B cell (primary cell): ENCODE measurements at regions not wholly inside any gene's neighbourhood (a gene's known extent, or its start where the extent isn't known, plus 50 kb on each side); places are given as distances from the start of the nearest gene placed in this dataset.

ENCODE experiments used
- ATAC-seq: fragments of 200-7000 bp; cut with Tn5 transposase; one replicate; pipeline ENCODE4 v1.10.0; 2021; ENCODE audit warnings: low read depth, mild to moderate bottlenecking, moderate number of reproducible peaks, moderate library complexity
- CTCF ChIA-PET: fragments of 350-600 bp; sonication (Branson Sonifier 250); formaldehyde crosslinking; loops from one replicate; lab custom pipeline; 2021; ENCODE audit warnings: antibody characterized with exemption, inconsistent platforms; lab: Charles Lee
- POLR2A ChIA-PET: fragments of 350-600 bp; sonication (Branson Sonifier 250); formaldehyde crosslinking; loops from one replicate; lab custom pipeline; 2021; ENCODE audit warnings: antibody characterized with exemption; lab: Charles Lee
- DNase-seq: peaks from one replicate; pipeline ENCODE4 v3.0.0; 2013
- H2AFZ ChIP-seq: 2 replicates; pipeline ENCODE4 v1.6.1; 2012; ENCODE audit warnings: mild to moderate bottlenecking, low read depth, low read length; ENCODE audit not compliant: insufficient read depth, poor library complexity, severe bottlenecking
- H3K27ac ChIP-seq, 2 donors: 1 replicate in 1 of 2; 2 replicates in 1 of 2; pipeline ENCODE4 v1.5.1; 2012 to 2013; ENCODE audit warnings: low read length in 2 of 2, mild to moderate bottlenecking in 2 of 2, moderate library complexity in 1 of 2
- H3K27me3 ChIP-seq, 4 experiments: fragments of 200-600 bp in 1 of 4; sonication (generic) in 1 of 4; replicated peaks in 1 of 4; 1 replicate in 2 of 4; 2 replicates in 2 of 4; pipeline versions ENCODE4 v1.6.1 to v1.7.0; 2013 to 2016; ENCODE audit warnings: low read length in 3 of 4, mild to moderate bottlenecking in 2 of 4, mixed read lengths in 1 of 4, moderate library complexity in 1 of 4; ENCODE audit not compliant: insufficient read depth in 4 of 4, control insufficient read depth in 3 of 4; ENCODE audit errors: control extremely low read depth in 1 of 4
- H3K36me3 ChIP-seq, 2 experiments: replicated peaks in 1 of 2; 1 replicate in 1 of 2; 2 replicates in 1 of 2; pipeline versions ENCODE4 v1.6.1 to v1.7.1; 2013; ENCODE audit warnings: low read length in 1 of 2; ENCODE audit not compliant: insufficient read depth in 2 of 2, control insufficient read depth in 1 of 2; ENCODE audit errors: control extremely low read depth in 1 of 2, extremely low read depth in 1 of 2
- H3K4me1 ChIP-seq, 2 donors: fragments of 200-600 bp in 1 of 2; sonication (generic) in 1 of 2; 1 replicate in 1 of 2; 2 replicates in 1 of 2; pipeline versions ENCODE4 v1.5.1 to v1.6.1; 2013 to 2017; ENCODE audit warnings: low read length in 2 of 2; ENCODE audit not compliant: control insufficient read depth in 2 of 2, insufficient read depth in 2 of 2
- H3K4me2 ChIP-seq: replicated peaks from 2 replicates; pipeline ENCODE3; 2012; ENCODE audit warnings: mild to moderate bottlenecking, low read depth, low read length; ENCODE audit not compliant: poor library complexity, severe bottlenecking
- H3K4me3 ChIP-seq, 5 experiments: fragments of 200-600 bp in 1 of 5; sonication (generic) in 1 of 5; 1 replicate in 3 of 5; 2 replicates in 2 of 5; pipeline versions ENCODE4 v1.5.1 to v1.7.0; 2011 to 2016; ENCODE audit warnings: low read length in 4 of 5, mild to moderate bottlenecking in 4 of 5, low read depth in 2 of 5, control low read depth in 1 of 5, moderate library complexity in 1 of 5; ENCODE audit not compliant: insufficient read depth in 1 of 5; ENCODE audit errors: control extremely low read depth in 1 of 5, extremely low read depth in 1 of 5
- H3K79me2 ChIP-seq: fragments of 200-600 bp; sonication (generic); one replicate; pipeline ENCODE4 v1.6.0; 2016; ENCODE audit warnings: low read length; ENCODE audit not compliant: control insufficient read depth, insufficient read depth
- H3K9ac ChIP-seq: fragments of 200-600 bp; sonication (generic); 2 replicates; pipeline ENCODE4 v1.6.1; 2017; ENCODE audit warnings: mild to moderate bottlenecking, low read length, moderate library complexity
- H3K9me3 ChIP-seq, 3 donors: one replicate each; pipeline versions ENCODE4 v1.6.1 to v1.7.1; 2013; ENCODE audit warnings: low read length in 2 of 3; ENCODE audit not compliant: control insufficient read depth in 2 of 3, insufficient read depth in 1 of 3; ENCODE audit errors: control extremely low read depth in 1 of 3
- H4K20me1 ChIP-seq: 2 replicates; pipeline ENCODE4 v1.6.0; 2012; ENCODE audit warnings: mild to moderate bottlenecking, low read length; ENCODE audit not compliant: insufficient read depth, control insufficient read depth, poor library complexity, severe bottlenecking
- H3K27ac Mint-ChIP-seq: one replicate; pipeline ENCODE4 v1.8.0; 2021; ENCODE audit warnings: mixed read lengths
- H3K27me3 Mint-ChIP-seq: one replicate; pipeline ENCODE4 v1.8.0; 2021; ENCODE audit warnings: mixed read lengths
- H3K4me1 Mint-ChIP-seq: one replicate; pipeline ENCODE4 v1.8.0; 2021; ENCODE audit warnings: mixed read lengths
- H3K4me3 Mint-ChIP-seq: one replicate; pipeline ENCODE4 v1.8.0; 2021; ENCODE audit warnings: mixed read lengths
- H3K9me3 Mint-ChIP-seq: one replicate; pipeline ENCODE4 v1.8.0; 2022; ENCODE audit warnings: mixed read lengths; ENCODE audit not compliant: insufficient read depth
- EZH2 ChIP-seq: IDR thresholded peaks from 2 replicates; pipeline ENCODE4 v1.6.1; 2012; ENCODE audit warnings: borderline replicate concordance, low read depth, mild to moderate bottlenecking, moderate library complexity, low read length; ENCODE audit not compliant: insufficient read depth, poor library complexity, severe bottlenecking
- WGBS: methylation state at CpG from one replicate; pipeline ENCODE4 v1.1.5; 2013; ENCODE audit warnings: missing lambda C conversion rate; ENCODE audit not compliant: insufficient coverage; 5-methylcytosine and 5-hydroxymethylcytosine counted together
- intact Hi-C: fragments of 100-400 bp; cut with micrococcal nuclease; formaldehyde crosslinking; loops from one replicate; pipeline ENCODE4 v1.10.0; 2022
- TF ChIP-seq, protein P1 (sequence below): fragments of 200-600 bp; IDR thresholded peaks from one replicate; pipeline ENCODE4 v1.8.0; 2022; ENCODE audit warnings: antibody characterized with exemption, mild to moderate bottlenecking

DNA sequence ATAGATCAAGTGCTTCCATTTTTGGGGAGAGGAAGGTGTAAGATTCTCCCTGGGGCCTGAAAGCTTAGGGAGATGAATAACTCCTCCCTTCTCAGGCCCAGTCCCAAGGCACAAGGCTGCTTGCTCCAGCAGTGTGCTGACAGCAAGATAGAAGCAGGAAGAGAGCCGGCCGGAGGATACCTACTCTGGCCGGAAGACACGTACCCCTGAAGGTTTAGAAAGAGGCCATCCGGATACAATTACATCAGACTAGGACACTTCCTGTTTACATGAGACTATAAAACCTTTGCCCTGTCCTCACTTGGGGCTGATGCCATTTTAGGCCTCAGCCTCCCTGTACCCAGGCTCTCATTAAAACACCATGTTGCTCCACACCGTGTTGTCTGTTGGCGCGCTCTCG lies 329.9 kb downstream of the SV2B start:
- Histone ChIP-seq H3K79me2 (no peaks in the 10 kb centered on the region), H3K4me3 (no peak overlapping the region), H3K9ac (no peak overlapping the region), H3K4me1 (no peaks in the 10 kb centered on the region), H3K27ac (no peak overlapping the region), H4K20me1 (no peaks in the 10 kb centered on the region), H2AFZ (no peak overlapping the region), H3K36me3 (no peaks in the 10 kb centered on the region), H3K27me3 (no peaks in the 10 kb centered on the region), H3K9me3 (no peaks in the 10 kb centered on the region), H3K4me2 (no peak overlapping the region)
- ATAC-seq (no peak), DNase-seq (no peak)
- ChIA-PET CTCF (no interaction called here), POLR2A (no interaction called here)
- Mint-ChIP-seq H3K4me1 (no peaks in the 10 kb centered on the region), H3K27ac (no peak overlapping the region), H3K27me3 (peaks cover 3% of the 10 kb centered on the region), H3K4me3 (no peak overlapping the region), H3K9me3 (no peaks in the 10 kb centered on the region)
- intact Hi-C loops, result no loop called here
- WGBS, result 100% methylated on average over 5 of the region's 9 CpGs
- TF ChIP-seq EZH2, result no peak
- TF ChIP-seq, protein P1, sequence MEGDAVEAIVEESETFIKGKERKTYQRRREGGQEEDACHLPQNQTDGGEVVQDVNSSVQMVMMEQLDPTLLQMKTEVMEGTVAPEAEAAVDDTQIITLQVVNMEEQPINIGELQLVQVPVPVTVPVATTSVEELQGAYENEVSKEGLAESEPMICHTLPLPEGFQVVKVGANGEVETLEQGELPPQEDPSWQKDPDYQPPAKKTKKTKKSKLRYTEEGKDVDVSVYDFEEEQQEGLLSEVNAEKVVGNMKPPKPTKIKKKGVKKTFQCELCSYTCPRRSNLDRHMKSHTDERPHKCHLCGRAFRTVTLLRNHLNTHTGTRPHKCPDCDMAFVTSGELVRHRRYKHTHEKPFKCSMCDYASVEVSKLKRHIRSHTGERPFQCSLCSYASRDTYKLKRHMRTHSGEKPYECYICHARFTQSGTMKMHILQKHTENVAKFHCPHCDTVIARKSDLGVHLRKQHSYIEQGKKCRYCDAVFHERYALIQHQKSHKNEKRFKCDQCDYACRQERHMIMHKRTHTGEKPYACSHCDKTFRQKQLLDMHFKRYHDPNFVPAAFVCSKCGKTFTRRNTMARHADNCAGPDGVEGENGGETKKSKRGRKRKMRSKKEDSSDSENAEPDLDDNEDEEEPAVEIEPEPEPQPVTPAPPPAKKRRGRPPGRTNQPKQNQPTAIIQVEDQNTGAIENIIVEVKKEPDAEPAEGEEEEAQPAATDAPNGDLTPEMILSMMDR, result no peak

DNA sequence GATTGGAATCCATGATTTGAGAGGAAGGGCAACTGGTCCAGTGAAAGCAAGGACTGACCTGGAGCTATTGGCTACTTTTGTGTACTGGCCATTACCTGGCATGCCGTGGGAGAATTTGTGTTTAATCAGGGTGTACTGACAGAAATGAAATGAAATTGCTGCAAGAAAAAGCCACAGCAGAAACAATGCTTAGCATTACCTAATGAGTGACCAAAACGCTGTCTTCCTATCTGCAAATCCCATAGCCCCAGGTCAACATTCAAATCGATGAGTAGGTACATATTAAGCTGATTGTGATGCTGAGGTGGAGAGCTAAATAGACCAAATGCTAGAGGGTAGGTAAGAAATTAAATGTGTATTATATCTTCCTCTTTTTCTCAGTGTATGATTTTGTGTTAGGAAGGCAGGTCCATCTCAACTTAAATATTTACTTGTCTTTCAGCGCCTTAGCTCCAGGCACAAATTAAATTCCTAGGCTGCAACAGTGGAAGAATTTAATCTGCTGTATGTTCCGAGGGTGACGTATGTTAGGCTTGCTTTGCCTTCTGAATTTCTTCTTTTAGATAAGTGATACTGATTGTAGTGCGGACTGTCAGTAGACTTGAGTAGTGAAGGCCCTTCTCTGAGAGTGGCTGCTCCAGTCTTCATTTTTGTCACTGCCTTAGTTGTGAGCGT lies 331.1 kb downstream of the SV2B start:
- Mint-ChIP-seq H3K27me3 (no peaks in the 10 kb centered on the region), H3K4me1 (no peaks in the 10 kb centered on the region), H3K27ac (no peak overlapping the region), H3K4me3 (no peak overlapping the region), H3K9me3 (no peaks in the 10 kb centered on the region)
- Histone ChIP-seq H3K27me3 (peaks cover 0 to 1% (median 0%) of the 10 kb centered on the region in 4 experiments), H3K79me2 (no peaks in the 10 kb centered on the region), H2AFZ (no peak overlapping the region), H3K27ac (no peak overlapping the region), H3K36me3 (no peaks in the 10 kb centered on the region), H3K4me3 (no peak overlapping the region), H3K4me2 (no peak overlapping the region), H3K9me3 (no peaks in the 10 kb centered on the region), H3K9ac (no peak overlapping the region), H3K4me1 (no peaks in the 10 kb centered on the region), H4K20me1 (no peaks in the 10 kb centered on the region)
- DNase-seq, result no peak
- ChIA-PET CTCF (no interaction called here), POLR2A (no interaction called here)
- 95% methylated on average over 6 of the region's 8 CpGs for WGBS
- intact Hi-C loops, result no loop called here
- TF ChIP-seq EZH2, result no peak
- TF ChIP-seq, protein P1, result no peak
- ATAC-seq, result no peak
